PC-3 (cell line): ENCODE measurements at regions not wholly inside any gene's neighbourhood (a gene's known extent, or its start where the extent isn't known, plus 50 kb on each side); places are given as distances from the start of the nearest gene placed in this dataset.

Experiments
- CTCF ChIP-seq: fragments of 300-600 bp; sonication (generic); conservative IDR thresholded peaks from 2 replicates; pipeline ENCODE4 v1.5.1; 2017; ENCODE audit warnings: antibody characterized with exemption, low read depth, mild to moderate bottlenecking, low read length
- EZH2 ChIP-seq: fragments of 300-600 bp; sonication (generic); IDR thresholded peaks from one replicate; pipeline ENCODE4 v1.6.1; 2017; ENCODE audit warnings: antibody characterized with exemption, mild to moderate bottlenecking, low read length; ENCODE audit not compliant: unreplicated experiment
- EZH2phosphoT487 ChIP-seq: fragments of 300-600 bp; sonication (generic); IDR thresholded peaks from 2 replicates; pipeline ENCODE4 v1.6.1; 2018; ENCODE audit warnings: mild to moderate bottlenecking, antibody characterized with exemption, low read length, borderline replicate concordance

DNA sequence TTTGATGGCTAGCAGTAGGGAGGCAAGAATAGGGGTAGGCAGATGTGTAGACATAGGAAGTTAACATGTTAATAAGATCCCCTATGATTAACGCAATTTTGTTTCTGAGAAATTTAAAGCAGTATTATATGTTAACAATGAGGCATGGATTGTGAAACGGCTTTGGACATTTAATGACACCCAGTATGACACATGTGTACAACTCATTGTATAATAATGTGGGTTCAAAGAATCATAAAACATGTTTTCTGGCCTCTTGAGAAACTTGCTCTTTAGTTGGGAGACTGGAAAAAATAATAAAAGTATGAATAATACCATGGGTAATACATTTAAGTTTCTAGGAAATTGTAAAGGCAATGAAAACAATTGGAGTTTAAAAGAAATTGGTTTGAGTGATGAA, 332.1 kb upstream of the CDH20 start:
- TF ChIP-seq CTCF: no peak
- no peak for TF ChIP-seq EZH2
- TF ChIP-seq EZH2phosphoT487: no peak
